Tibial artery (tissue), 4 donors: ENCODE measurements at regions not wholly inside any gene's neighbourhood (a gene's known extent, or its start where the extent isn't known, plus 50 kb on each side); places are given as distances from the start of the nearest gene placed in this dataset.
"Not testable (repeated sequence)": the region's sequence is repeated elsewhere in the genome, so short reads cannot be mapped to it uniquely, and the experiment has no call there.

ENCODE experiments used
- DNase-seq, 2 donors: peaks; one replicate each; pipeline ENCODE4 v3.0.0-alpha.2; 2019
- H3K27ac ChIP-seq, 2 donors: fragments of 200-600 bp; sonication (generic) in 1 of 2; 1 replicate in 1 of 2; 2 replicates in 1 of 2; pipeline ENCODE4 v1.5.1; 2018 to 2019; ENCODE audit warnings: mild to moderate bottlenecking in 1 of 2
- H3K27me3 ChIP-seq, 2 donors: fragments of 200-600 bp; sonication (generic) in 1 of 2; one replicate each; pipeline versions ENCODE4 v1.5.1 to v1.6.0; 2016 to 2019
- H3K36me3 ChIP-seq, 3 donors: fragments of 200-600 bp; sonication (generic) in 2 of 3; one replicate each; pipeline ENCODE4 v1.5.1; 2016 to 2019; ENCODE audit warnings: mild to moderate bottlenecking in 2 of 3
- H3K4me1 ChIP-seq, 4 donors: fragments of 200-600 bp; sonication (generic) in 2 of 4; 1 replicate in 3 of 4; 2 replicates in 1 of 4; pipeline ENCODE4 v1.5.1; 2016 to 2019
- H3K4me3 ChIP-seq, 2 donors: fragments of 200-600 bp; sonication (generic) in 1 of 2; 1 replicate in 1 of 2; 2 replicates in 1 of 2; pipeline ENCODE4 v1.5.1; 2018 to 2019; ENCODE audit warnings: mild to moderate bottlenecking in 2 of 2
- H3K9me3 ChIP-seq, 3 donors: fragments of 200-600 bp; sonication (generic) in 1 of 3; one replicate each; pipeline ENCODE4 v1.5.1; 2016 to 2019
- intact Hi-C: fragments of 100-400 bp; cut with DNase I; formaldehyde crosslinking; loops from one replicate; pipeline ENCODE4 v1.15.0; 2023; ENCODE audit warnings: low total_unique reads
- TF ChIP-seq, protein P1 (sequence below), 2 experiments: fragments of 200-600 bp in 1 of 2; fragments of 450-650 bp in 1 of 2; IDR thresholded peaks; one replicate each; pipeline ENCODE4 v1.5.1; 2017 to 2019; ENCODE audit warnings: antibody characterized with exemption in 2 of 2, mild to moderate bottlenecking in 1 of 2, moderate library complexity in 1 of 2

DNA sequence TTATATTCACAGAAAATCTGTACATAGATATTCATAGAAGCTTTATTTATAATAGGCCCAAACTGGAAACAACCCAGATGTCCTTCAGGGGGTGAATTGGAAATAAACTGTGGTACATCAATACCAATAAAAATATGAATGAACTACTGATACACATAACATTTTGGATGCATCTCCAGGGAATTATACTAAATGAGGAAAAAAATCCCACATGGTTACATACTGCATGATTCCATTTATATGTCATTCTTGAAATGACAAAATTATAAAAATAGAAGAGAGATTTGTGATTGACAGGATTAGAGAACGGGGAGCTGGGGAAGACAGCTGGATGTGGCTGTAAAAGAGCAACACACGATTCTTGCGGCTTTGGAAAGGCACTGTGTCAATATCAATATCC is 435.0 kb downstream of the TMEM182 start:
- Histone ChIP-seq H3K9me3 (no peaks in the 10 kb centered on the region), H3K4me1 (no peaks in the 10 kb centered on the region), H3K27me3 (no peaks in the 10 kb centered on the region), H3K36me3 (no peaks in the 10 kb centered on the region), H3K27ac (no peak overlapping the region), H3K4me3 (no peak overlapping the region)
- DNase-seq: no peak
- intact Hi-C loops: no loop called here
- TF ChIP-seq, protein P1, sequence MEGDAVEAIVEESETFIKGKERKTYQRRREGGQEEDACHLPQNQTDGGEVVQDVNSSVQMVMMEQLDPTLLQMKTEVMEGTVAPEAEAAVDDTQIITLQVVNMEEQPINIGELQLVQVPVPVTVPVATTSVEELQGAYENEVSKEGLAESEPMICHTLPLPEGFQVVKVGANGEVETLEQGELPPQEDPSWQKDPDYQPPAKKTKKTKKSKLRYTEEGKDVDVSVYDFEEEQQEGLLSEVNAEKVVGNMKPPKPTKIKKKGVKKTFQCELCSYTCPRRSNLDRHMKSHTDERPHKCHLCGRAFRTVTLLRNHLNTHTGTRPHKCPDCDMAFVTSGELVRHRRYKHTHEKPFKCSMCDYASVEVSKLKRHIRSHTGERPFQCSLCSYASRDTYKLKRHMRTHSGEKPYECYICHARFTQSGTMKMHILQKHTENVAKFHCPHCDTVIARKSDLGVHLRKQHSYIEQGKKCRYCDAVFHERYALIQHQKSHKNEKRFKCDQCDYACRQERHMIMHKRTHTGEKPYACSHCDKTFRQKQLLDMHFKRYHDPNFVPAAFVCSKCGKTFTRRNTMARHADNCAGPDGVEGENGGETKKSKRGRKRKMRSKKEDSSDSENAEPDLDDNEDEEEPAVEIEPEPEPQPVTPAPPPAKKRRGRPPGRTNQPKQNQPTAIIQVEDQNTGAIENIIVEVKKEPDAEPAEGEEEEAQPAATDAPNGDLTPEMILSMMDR (IDR thresholded peaks at IDR 0.05): no peak

DNA sequence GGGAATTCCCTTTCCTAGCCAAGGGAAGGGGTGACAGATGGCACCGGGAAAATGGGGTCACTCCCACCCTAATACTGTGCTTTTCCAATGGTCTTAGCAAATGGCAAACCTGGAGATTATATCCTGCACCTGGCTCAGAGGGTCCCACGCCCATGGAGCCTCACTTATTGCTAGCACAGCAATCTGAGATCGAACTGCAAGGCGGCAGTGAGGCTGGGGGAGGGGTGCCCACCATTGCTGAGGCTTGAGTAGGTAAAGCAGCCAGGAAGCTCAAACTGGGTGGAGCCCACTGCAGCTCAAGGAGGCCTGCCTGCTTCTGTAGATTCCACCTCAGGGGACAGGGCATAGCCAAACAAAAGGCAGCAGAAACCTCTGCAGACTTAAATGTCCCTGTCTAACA is 438.9 kb downstream of the TMEM182 start:
- H3K4me3 ChIP-seq, H3K4me1 ChIP-seq, DNase-seq, H3K36me3 ChIP-seq, H3K27me3 ChIP-seq, H3K9me3 ChIP-seq, intact Hi-C loops, H3K27ac ChIP-seq: not testable (repeated sequence)

DNA sequence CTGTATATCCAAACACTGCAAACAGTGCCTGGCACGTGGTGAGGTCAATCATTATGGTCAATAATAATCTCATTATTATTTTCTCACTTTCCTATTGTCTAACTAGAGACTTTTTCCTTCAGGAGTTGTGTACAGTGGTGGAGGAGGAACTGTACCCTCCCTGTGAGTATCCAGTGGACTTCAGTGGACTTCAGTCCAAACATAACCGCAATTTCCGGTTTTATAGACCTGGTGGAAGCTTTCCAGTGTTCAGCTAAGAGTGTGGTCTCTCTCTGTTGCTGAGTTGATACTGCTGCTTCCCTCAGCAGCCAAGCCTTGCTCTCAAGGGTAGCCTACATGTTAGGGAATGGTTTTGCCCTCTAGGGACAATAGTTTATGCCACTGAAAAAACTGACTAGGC is 447.1 kb downstream of the TMEM182 start:
- no peaks in the 10 kb centered on the region for H3K36me3 ChIP-seq
- H3K27ac ChIP-seq: no peak overlapping the region
- H3K4me3 ChIP-seq: no peak overlapping the region
- TF ChIP-seq, protein P1 (IDR thresholded peaks at IDR 0.05): no peak
- intact Hi-C loops: no loop called here
- H3K9me3 ChIP-seq: no peaks in the 10 kb centered on the region
- DNase-seq: no peak
- H3K4me1 ChIP-seq: no peaks in the 10 kb centered on the region
- H3K27me3 ChIP-seq: no peaks in the 10 kb centered on the region

DNA sequence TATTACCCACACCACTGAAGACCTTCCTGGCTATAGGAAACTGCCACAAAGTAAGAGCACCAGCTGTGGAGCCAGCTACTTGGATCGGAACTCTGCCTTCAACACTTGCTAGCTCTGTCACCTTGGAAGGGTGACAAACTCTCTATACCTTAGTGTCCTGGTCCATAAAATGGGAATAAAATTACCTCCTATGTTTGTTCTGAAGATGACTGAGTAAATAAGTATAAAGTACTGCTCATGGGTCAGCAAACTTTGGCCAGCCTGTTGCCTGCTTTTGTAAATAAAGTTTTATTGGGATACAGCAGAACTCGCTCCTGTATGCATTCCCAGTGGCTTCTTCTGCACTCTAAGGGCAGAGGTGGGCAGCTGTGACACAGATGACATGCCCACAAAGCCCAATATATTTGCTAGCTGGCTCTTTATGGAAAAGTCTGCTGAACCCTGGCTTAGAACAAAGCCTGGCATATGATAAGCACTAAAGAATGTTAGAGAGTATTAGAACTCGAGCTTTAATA is 451.3 kb downstream of the TMEM182 start:
- intact Hi-C loops: no loop called here
- DNase-seq: no peak
- Histone ChIP-seq H3K4me3 (no peak overlapping the region), H3K36me3 (no peaks in the 10 kb centered on the region), H3K4me1 (no peaks in the 10 kb centered on the region), H3K27ac (no peak overlapping the region), H3K9me3 (no peaks in the 10 kb centered on the region), H3K27me3 (no peaks in the 10 kb centered on the region)
- TF ChIP-seq, protein P1 (IDR thresholded peaks at IDR 0.05): no peak

DNA sequence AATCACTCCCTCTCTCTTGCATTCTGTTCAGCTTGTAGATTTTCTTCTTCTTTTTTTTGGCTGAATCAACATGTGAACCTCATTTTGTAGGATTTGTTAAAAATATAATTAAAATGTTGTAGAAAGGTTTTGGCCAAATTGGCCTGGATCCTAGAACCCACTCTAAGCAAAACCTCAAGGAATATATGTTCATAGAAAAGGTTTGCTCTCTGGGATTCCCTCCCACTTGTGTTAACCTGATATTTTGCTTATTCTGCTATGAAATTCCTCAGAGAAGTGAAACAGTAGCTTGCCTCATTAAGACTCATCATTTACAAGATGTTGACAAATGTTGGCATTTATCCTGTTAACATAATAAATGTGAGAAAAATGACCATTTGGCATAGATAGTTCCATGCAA is 456.7 kb downstream of the TMEM182 start:
- Histone ChIP-seq H3K9me3 (no peaks in the 10 kb centered on the region), H3K27ac (no peak overlapping the region), H3K27me3 (no peaks in the 10 kb centered on the region), H3K36me3 (no peaks in the 10 kb centered on the region), H3K4me3 (no peak overlapping the region), H3K4me1 (no peaks in the 10 kb centered on the region)
- TF ChIP-seq, protein P1 (IDR thresholded peaks at IDR 0.05): no peak
- intact Hi-C loops: no loop called here
- DNase-seq: no peak

DNA sequence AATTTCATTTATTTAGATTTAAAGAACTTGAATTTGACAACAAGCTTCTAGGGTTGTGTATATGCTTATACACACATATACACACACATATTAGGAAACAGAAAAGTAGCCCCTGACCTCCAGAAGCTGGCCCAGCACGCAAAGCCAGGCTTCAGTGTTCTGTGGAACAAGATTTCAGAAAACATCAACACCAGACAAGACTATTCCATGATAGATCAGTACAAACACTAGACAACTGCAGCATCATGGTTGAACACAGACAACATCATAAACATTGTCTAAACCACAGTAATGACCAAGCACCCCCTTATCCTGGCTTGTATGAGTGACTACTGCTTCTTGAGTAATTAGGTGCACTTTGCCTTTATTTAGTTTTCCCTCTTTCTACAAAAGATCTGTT is 457.6 kb downstream of the TMEM182 start:
- DNase-seq: no peak
- H3K27ac ChIP-seq: no peak overlapping the region
- no peaks in the 10 kb centered on the region for H3K9me3 ChIP-seq
- TF ChIP-seq, protein P1 (IDR thresholded peaks at IDR 0.05): no peak
- H3K4me3 ChIP-seq: no peak overlapping the region
- intact Hi-C loops: no loop called here
- H3K36me3 ChIP-seq: no peaks in the 10 kb centered on the region
- H3K27me3 ChIP-seq: no peaks in the 10 kb centered on the region
- H3K4me1 ChIP-seq: no peaks in the 10 kb centered on the region
